ENCODE measurements at regions not wholly inside any gene's neighbourhood (a gene's known extent, or its start where the extent isn't known, plus 50 kb on each side); places are given as distances from the start of the nearest gene placed in this dataset.

DNA sequence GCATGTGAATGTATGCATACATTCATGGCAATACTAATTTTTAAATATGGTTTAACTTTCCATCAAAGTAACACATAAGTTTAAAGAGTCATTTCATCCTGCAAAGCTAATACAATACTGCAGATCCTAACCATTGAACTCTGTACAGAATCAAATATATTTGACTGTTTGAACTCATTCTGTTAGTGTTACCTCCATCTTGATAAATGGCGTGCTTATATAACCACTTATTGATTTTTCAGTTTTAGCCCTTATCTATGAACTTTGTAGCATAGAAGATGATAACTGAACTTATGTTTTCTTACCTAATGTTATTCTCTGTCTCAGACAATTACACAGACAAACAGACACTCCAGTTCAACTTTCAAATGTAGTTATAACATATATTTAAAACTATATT is 731.0 kb upstream of the LRATD1 start:
- no peak overlapping the region for H3K27ac ChIP-seq (replicated peaks)
- no peak for DNase-seq
- no peaks in the 10 kb centered on the region for H3K27me3 ChIP-seq (ENCODE audit: low read depth)
- TF ChIP-seq, protein P1, sequence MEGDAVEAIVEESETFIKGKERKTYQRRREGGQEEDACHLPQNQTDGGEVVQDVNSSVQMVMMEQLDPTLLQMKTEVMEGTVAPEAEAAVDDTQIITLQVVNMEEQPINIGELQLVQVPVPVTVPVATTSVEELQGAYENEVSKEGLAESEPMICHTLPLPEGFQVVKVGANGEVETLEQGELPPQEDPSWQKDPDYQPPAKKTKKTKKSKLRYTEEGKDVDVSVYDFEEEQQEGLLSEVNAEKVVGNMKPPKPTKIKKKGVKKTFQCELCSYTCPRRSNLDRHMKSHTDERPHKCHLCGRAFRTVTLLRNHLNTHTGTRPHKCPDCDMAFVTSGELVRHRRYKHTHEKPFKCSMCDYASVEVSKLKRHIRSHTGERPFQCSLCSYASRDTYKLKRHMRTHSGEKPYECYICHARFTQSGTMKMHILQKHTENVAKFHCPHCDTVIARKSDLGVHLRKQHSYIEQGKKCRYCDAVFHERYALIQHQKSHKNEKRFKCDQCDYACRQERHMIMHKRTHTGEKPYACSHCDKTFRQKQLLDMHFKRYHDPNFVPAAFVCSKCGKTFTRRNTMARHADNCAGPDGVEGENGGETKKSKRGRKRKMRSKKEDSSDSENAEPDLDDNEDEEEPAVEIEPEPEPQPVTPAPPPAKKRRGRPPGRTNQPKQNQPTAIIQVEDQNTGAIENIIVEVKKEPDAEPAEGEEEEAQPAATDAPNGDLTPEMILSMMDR (IDR thresholded peaks at IDR 0.05; ENCODE audit: borderline replicate concordance): no peak
- H3K9me3 ChIP-seq (replicated peaks): no peaks in the 10 kb centered on the region
- H3K4me3 ChIP-seq: no peak overlapping the region
- intact Hi-C loops (cut with micrococcal nuclease): no loop called here
- no peaks in the 10 kb centered on the region for H3K36me3 ChIP-seq
- H3K4me1 ChIP-seq: no peaks in the 10 kb centered on the region

DNA sequence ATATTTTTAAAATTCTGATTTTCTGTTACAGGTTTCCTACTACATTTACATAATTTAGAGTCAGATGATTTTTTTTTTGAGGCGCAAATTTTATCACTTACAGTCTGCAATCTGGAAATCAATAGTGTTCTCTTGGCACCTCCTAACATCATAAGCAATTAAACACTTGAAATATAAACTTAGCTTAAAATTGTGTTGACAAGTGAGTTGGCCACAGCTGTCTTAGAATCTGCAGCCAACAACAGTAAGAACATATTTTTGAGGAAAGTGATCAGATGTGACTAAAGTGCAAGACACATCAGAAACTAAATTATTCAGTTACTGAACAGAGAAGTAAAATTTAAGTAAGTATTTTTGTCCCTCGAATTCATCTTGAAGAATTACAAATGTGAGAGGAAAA is 726.7 kb upstream of the LRATD1 start:
- no peaks in the 10 kb centered on the region for H3K9me3 ChIP-seq (replicated peaks)
- no peak overlapping the region for H3K4me3 ChIP-seq
- no peaks in the 10 kb centered on the region for H3K36me3 ChIP-seq
- H3K4me1 ChIP-seq: no peaks in the 10 kb centered on the region
- TF ChIP-seq, protein P1 (IDR thresholded peaks at IDR 0.05; ENCODE audit: borderline replicate concordance): no peak
- DNase-seq: no peak
- H3K27ac ChIP-seq (replicated peaks): no peak overlapping the region
- H3K27me3 ChIP-seq (ENCODE audit: low read depth): no peaks in the 10 kb centered on the region
- intact Hi-C loops (cut with micrococcal nuclease): no loop called here

DNA sequence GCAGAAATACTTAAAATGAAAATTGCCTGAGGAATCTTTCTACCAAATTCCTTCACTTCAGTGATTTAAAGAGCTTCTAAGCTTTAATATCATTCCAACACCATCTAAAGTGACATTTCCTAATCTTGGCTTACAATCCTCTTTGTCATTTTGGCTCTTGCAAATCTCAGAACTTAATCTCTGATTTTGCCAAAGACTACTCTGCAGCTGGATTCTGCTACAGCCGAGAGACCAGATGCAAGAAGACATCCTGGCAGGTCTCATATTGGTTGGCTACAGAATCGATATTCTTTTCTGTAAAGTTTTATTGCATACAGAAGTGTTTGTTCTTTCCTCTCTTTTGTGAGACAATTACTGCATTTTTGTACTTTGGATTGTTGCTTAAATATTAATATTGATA is 716.5 kb upstream of the LRATD1 start:
- Histone ChIP-seq H3K36me3 (no peaks in the 10 kb centered on the region), H3K4me3 (no peak overlapping the region), H3K4me1 (no peaks in the 10 kb centered on the region), H3K27me3 (ENCODE audit: low read depth) (no peaks in the 10 kb centered on the region), H3K9me3 (replicated peaks) (peaks cover 3% of the 10 kb centered on the region), H3K27ac (replicated peaks) (no peak overlapping the region)
- TF ChIP-seq, protein P1 (IDR thresholded peaks at IDR 0.05; ENCODE audit: borderline replicate concordance): no peak
- DNase-seq: no peak
- intact Hi-C loops (cut with micrococcal nuclease): no loop called here

DNA sequence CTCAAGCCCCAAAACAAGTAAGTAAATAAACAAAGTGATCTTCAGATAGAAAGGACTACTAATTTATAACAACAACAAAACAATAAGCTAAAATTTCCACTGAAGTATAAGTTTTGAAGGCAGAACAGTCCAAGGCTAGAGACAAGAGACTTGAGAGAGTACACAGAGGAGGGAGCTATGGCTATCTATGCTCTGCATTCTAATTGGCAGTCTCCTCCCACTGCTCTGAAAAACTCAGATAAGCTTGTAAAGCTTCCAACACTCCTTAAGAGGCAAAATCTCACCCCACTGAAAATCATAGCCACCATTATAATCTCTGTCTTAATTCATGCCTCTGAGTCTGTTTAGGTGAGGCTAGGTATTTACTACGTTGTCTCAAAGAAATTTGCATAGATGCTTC is 714.6 kb upstream of the LRATD1 start:
- TF ChIP-seq, protein P1 (IDR thresholded peaks at IDR 0.05; ENCODE audit: borderline replicate concordance): no peak
- Histone ChIP-seq H3K4me3 (no peak overlapping the region), H3K27ac (replicated peaks) (no peak overlapping the region), H3K4me1 (no peaks in the 10 kb centered on the region), H3K9me3 (replicated peaks) (peaks cover 21% of the 10 kb centered on the region), H3K36me3 (no peaks in the 10 kb centered on the region), H3K27me3 (ENCODE audit: low read depth) (no peaks in the 10 kb centered on the region)
- intact Hi-C loops (cut with micrococcal nuclease): no loop called here
- DNase-seq: no peak

DNA sequence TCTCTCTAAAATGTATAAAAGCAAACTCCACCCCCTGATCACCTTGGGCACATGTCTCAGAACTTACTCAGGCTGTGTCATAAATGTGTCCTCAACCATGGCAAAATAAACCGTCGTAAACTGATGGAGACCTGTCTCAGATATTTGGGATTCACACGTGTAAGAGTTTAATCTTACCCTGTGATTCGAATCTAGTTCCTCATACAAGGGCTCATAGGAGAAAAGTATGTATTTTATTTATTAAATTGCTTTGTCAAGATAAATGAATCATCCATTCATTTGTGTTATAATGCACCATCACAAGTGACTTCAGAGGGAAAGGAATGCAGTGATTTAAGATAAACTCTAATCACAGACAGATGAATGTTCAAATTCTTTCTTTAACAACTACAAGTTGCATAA is 712.5 kb upstream of the LRATD1 start:
- no peak for DNase-seq
- Histone ChIP-seq H3K36me3 (no peaks in the 10 kb centered on the region), H3K4me1 (no peaks in the 10 kb centered on the region), H3K4me3 (no peak overlapping the region), H3K27ac (replicated peaks) (no peak overlapping the region), H3K9me3 (replicated peaks) (peaks cover 25% of the 10 kb centered on the region), H3K27me3 (ENCODE audit: low read depth) (no peaks in the 10 kb centered on the region)
- intact Hi-C loops (cut with micrococcal nuclease): no loop called here
- TF ChIP-seq, protein P1 (IDR thresholded peaks at IDR 0.05; ENCODE audit: borderline replicate concordance): no peak

DNA sequence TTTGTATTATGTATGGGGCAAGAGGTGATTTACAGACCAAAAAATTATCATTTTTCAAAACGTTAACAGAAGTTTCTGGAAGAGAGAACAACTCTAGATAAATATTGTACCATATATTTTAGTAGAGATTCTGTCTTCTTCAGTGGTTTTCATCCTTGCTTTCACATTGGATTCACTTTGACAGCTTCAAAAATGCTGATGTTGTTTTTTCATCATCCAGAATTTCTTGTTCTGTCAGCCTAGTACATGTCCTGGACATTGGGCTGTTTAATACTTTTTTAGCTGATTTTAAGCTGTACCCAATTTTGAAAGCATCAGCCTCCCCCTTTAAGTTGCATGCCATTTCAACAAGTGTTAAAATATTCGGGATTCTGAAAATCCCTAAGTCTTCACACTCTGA is 711.3 kb upstream of the LRATD1 start:
- Histone ChIP-seq H3K4me3 (no peak overlapping the region), H3K9me3 (replicated peaks) (peaks cover 25% of the 10 kb centered on the region), H3K4me1 (no peaks in the 10 kb centered on the region), H3K27ac (replicated peaks) (no peak overlapping the region), H3K36me3 (no peaks in the 10 kb centered on the region), H3K27me3 (ENCODE audit: low read depth) (no peaks in the 10 kb centered on the region)
- DNase-seq: no peak
- intact Hi-C loops (cut with micrococcal nuclease): no loop called here
- TF ChIP-seq, protein P1 (IDR thresholded peaks at IDR 0.05; ENCODE audit: borderline replicate concordance): no peak

Measured in left ventricle myocardium inferior (tissue), 1 donor.